Esophagus squamous epithelium (tissue), 5 donors: ENCODE measurements at regions not wholly inside any gene's neighbourhood (a gene's known extent, or its start where the extent isn't known, plus 50 kb on each side); places are given as distances from the start of the nearest gene placed in this dataset.

Experiments used
- DNase-seq: peaks from one replicate; lab custom pipeline; 2025; lab: John Stamatoyannopoulos, UW
- H3K27ac ChIP-seq, 4 donors: fragments of 200-600 bp; sonication (generic); one replicate each; pipeline ENCODE4 v1.5.1; 2016 to 2019; ENCODE audit warnings: mild to moderate bottlenecking in 1 of 4
- H3K27me3 ChIP-seq, 4 donors: fragments of 200-600 bp; sonication (generic); 1 replicate in 3 of 4; 2 replicates in 1 of 4; pipeline versions ENCODE4 v1.5.1 to v1.6.0; 2017 to 2021; ENCODE audit warnings: antibody characterized with exemption in 1 of 4
- H3K36me3 ChIP-seq, 3 donors: fragments of 200-600 bp; sonication (generic); one replicate each; pipeline ENCODE4 v1.5.1; 2016 to 2019
- H3K4me1 ChIP-seq, 3 donors: fragments of 200-600 bp; sonication (generic); one replicate each; pipeline ENCODE4 v1.5.1; 2017 to 2019
- H3K4me3 ChIP-seq, 4 donors: fragments of 200-600 bp; sonication (generic); 1 replicate in 3 of 4; 2 replicates in 1 of 4; pipeline ENCODE4 v1.5.1; 2016 to 2019; ENCODE audit warnings: mild to moderate bottlenecking in 2 of 4, moderate library complexity in 1 of 4
- H3K9me3 ChIP-seq, 3 donors: fragments of 200-600 bp; sonication (generic); one replicate each; pipeline ENCODE4 v1.5.1; 2016 to 2019
- POLR2A ChIP-seq, 4 donors: fragments of 450-650 bp; IDR thresholded peaks; one replicate each; pipeline ENCODE4 v1.6.1; 2017; ENCODE audit warnings: antibody characterized with exemption in 4 of 4, mild to moderate bottlenecking in 4 of 4, moderate library complexity in 3 of 4
- WGBS, 2 donors: methylation state at CpG; one replicate each; pipeline ENCODE4 v1.1.5; 2018; 5-methylcytosine and 5-hydroxymethylcytosine counted together
- intact Hi-C: fragments of 100-400 bp; cut with DNase I; formaldehyde crosslinking; loops from one replicate; pipeline ENCODE4 v1.15.0; 2022
- TF ChIP-seq, protein P1 (sequence below), 6 experiments: fragments of 450-650 bp in 4 of 6; fragments of 200-600 bp in 2 of 6; sonication (generic) in 2 of 6; IDR thresholded peaks; one replicate each; pipeline ENCODE4 v1.5.1; 2016 to 2019; ENCODE audit warnings: antibody characterized with exemption in 6 of 6, mild to moderate bottlenecking in 4 of 6, moderate library complexity in 4 of 6
- donor health status: DM: yes; HTN: yes; CAD: no.

DNA sequence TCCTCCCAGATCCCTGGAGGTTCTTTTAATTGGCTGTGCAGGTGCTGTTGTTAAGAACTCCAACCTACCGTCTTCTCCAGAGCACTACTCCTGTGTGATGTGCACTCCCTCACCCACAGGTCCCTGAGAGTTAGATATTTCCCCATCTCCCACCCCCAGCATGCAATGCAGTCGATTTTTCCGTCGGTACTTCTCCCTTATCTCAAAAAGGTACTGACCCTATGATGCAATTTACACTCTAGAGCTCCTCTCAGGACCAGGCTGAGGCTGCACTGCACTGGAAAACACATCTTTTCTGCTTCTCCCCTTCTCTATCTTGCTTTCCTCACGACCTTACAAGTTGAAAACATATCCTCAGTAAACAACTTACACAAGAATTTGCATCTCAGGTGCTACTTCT lies 312.4 kb upstream of the TBX3 start:
- TF ChIP-seq POLR2A (IDR thresholded peaks at IDR 0.05), result no peak
- TF ChIP-seq, protein P1, sequence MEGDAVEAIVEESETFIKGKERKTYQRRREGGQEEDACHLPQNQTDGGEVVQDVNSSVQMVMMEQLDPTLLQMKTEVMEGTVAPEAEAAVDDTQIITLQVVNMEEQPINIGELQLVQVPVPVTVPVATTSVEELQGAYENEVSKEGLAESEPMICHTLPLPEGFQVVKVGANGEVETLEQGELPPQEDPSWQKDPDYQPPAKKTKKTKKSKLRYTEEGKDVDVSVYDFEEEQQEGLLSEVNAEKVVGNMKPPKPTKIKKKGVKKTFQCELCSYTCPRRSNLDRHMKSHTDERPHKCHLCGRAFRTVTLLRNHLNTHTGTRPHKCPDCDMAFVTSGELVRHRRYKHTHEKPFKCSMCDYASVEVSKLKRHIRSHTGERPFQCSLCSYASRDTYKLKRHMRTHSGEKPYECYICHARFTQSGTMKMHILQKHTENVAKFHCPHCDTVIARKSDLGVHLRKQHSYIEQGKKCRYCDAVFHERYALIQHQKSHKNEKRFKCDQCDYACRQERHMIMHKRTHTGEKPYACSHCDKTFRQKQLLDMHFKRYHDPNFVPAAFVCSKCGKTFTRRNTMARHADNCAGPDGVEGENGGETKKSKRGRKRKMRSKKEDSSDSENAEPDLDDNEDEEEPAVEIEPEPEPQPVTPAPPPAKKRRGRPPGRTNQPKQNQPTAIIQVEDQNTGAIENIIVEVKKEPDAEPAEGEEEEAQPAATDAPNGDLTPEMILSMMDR (IDR thresholded peaks at IDR 0.05), result no peak
- Histone ChIP-seq H3K27ac (no peak overlapping the region), H3K4me1 (no peaks in the 10 kb centered on the region), H3K36me3 (no peaks in the 10 kb centered on the region), H3K27me3 (no peaks in the 10 kb centered on the region), H3K9me3 (no peaks in the 10 kb centered on the region), H3K4me3 (no peak overlapping the region)
- DNase-seq, result no peak
- intact Hi-C loops, result no loop called here
- WGBS, 2 donors, result 79 to 83% methylated on average over 5 of the region's 5 CpGs

GRCh38 chr12:114995891-114996290 lies 311.9 kb upstream of the TBX3 start:
- intact Hi-C loops, result no loop called here

DNA sequence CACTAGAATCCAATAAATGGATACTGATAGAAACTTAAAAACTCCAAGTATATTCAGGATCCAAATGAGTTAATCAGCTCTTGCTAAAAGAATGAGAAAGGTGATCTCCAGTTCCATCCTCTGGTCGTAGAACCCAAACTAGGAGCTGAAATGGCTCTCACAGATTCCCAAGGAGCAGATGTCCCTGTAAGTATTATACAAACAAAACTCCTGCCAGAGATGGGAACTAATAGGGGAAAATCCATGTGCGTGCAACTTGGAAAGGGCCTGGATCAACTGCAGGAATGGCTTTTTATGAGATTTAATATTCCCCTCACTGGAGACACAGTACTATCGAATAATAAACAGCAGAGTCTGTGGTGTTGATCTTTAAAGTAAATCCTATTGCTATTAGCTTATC lies 309.2 kb upstream of the TBX3 start:
- Histone ChIP-seq H3K27ac (no peak overlapping the region), H3K9me3 (no peaks in the 10 kb centered on the region), H3K27me3 (no peaks in the 10 kb centered on the region), H3K4me3 (no peak overlapping the region), H3K36me3 (no peaks in the 10 kb centered on the region), H3K4me1 (no peaks in the 10 kb centered on the region)
- intact Hi-C loops, result no loop called here
- TF ChIP-seq, protein P1 (IDR thresholded peaks at IDR 0.05), result no peak
- no peak for TF ChIP-seq POLR2A (IDR thresholded peaks at IDR 0.05)
- DNase-seq, result no peak
- 48 to 82% methylated on average over 3 of the region's 3 CpGs for WGBS, 2 donors

More at GRCh38 chr12:114995891-114996290, 311.9 kb upstream of the TBX3 start:
- 17 to 46% methylated on average over 2 of the region's 2 CpGs for WGBS, 2 donors
- Histone ChIP-seq H3K27me3 (no peaks in the 10 kb centered on the region), H3K27ac (no peak overlapping the region), H3K4me1 (no peaks in the 10 kb centered on the region), H3K36me3 (no peaks in the 10 kb centered on the region), H3K4me3 (no peak overlapping the region), H3K9me3 (no peaks in the 10 kb centered on the region)
- no peak for DNase-seq
- no peak for TF ChIP-seq POLR2A (IDR thresholded peaks at IDR 0.05)
- TF ChIP-seq, protein P1 (IDR thresholded peaks at IDR 0.05), result no peak

DNA sequence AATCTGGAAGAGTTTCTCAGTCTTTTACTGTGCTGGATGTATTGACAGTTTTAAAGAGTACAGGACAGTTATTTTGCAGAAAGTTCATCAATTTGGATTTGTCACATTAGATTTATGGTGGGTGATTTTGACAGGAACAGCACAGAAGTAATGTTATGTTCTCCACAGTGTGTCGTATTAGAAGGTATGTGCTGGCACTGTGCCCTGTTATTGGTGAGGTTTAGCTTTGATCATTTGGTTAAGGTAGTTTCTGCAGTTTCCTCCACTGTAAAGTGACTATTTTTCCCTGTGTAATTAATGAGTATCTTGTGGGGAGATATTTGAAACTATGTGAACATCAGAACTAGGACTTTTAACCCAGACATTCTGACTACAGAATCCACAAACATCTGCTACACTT lies 308.5 kb upstream of the TBX3 start:
- H3K27ac ChIP-seq, result no peak overlapping the region
- intact Hi-C loops, result no loop called here
- H3K4me3 ChIP-seq, result no peak overlapping the region
- no peaks in the 10 kb centered on the region for H3K9me3 ChIP-seq
- no peak for TF ChIP-seq POLR2A (IDR thresholded peaks at IDR 0.05)
- TF ChIP-seq, protein P1 (IDR thresholded peaks at IDR 0.05), result no peak
- H3K36me3 ChIP-seq, result no peaks in the 10 kb centered on the region
- no peaks in the 10 kb centered on the region for H3K4me1 ChIP-seq
- 33 to 45% methylated on average over 1 of the region's 1 CpG for WGBS, 2 donors
- no peak for DNase-seq
- no peaks in the 10 kb centered on the region for H3K27me3 ChIP-seq

DNA sequence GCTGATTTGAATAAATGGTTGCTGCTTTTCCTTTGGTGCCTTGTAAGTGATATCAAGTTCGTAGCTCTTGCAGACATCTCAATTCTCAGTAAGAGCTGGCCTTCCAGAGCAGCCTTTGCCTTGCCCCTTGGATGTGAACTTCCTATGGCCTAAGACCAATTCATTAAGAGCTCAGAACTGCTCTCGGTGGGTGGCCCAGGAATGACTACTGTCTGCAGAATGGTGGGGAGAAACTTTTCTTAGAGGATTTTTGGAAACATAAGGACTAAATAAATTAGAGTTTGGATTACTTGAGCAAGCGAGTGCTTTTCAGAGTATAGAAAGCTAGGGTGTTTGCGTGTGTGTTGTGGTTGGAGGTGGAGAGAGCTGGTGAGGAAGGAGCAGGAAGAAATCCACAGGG lies 306.4 kb upstream of the TBX3 start:
- no peak for DNase-seq
- Histone ChIP-seq H3K9me3 (no peaks in the 10 kb centered on the region), H3K27me3 (no peaks in the 10 kb centered on the region), H3K4me3 (no peak overlapping the region), H3K27ac (no peak overlapping the region), H3K36me3 (no peaks in the 10 kb centered on the region), H3K4me1 (no peaks in the 10 kb centered on the region)
- TF ChIP-seq, protein P1 (IDR thresholded peaks at IDR 0.05), result no peak
- TF ChIP-seq POLR2A (IDR thresholded peaks at IDR 0.05), result no peak
- intact Hi-C loops, result no loop called here
- 92 to 94% methylated on average over 4 of the region's 4 CpGs for WGBS, 2 donors
